C4-2B (cell line): ENCODE measurements at regions not wholly inside any gene's neighbourhood (a gene's known extent, or its start where the extent isn't known, plus 50 kb on each side); places are given as distances from the start of the nearest gene placed in this dataset.

Experiments
- ZFX ChIP-seq: fragments of 450-650 bp; IDR thresholded peaks from 2 replicates; pipeline ENCODE4 v1.6.1; 2017
- TF ChIP-seq, protein P1 (sequence below): fragments of 450-650 bp; conservative IDR thresholded peaks from 2 replicates; pipeline ENCODE4 v1.5.1; 2017; ENCODE audit warnings: mild to moderate bottlenecking

DNA sequence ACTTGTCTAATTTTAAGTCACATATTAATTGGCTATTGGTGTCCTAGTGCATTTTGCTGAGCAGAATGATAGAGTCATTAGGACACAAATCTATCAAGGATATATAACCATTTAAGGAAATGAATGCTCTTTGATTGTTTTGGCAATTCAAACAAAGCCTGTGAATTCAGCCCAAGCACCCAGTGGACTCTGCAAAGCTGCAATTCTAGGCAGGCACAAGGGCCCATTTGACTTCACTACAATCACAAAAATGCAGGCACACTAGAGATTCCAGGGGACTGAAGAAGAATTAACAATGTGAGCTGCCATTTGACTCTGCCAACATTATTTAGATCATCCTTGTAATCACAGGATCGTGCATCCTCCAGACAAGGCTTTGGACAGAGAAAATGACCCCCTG, 544.2 kb upstream of the PHF14 start:
- TF ChIP-seq, protein P1, sequence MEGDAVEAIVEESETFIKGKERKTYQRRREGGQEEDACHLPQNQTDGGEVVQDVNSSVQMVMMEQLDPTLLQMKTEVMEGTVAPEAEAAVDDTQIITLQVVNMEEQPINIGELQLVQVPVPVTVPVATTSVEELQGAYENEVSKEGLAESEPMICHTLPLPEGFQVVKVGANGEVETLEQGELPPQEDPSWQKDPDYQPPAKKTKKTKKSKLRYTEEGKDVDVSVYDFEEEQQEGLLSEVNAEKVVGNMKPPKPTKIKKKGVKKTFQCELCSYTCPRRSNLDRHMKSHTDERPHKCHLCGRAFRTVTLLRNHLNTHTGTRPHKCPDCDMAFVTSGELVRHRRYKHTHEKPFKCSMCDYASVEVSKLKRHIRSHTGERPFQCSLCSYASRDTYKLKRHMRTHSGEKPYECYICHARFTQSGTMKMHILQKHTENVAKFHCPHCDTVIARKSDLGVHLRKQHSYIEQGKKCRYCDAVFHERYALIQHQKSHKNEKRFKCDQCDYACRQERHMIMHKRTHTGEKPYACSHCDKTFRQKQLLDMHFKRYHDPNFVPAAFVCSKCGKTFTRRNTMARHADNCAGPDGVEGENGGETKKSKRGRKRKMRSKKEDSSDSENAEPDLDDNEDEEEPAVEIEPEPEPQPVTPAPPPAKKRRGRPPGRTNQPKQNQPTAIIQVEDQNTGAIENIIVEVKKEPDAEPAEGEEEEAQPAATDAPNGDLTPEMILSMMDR = no peak
- TF ChIP-seq ZFX = no peak
